SJSA1 (cell line): ENCODE measurements at regions not wholly inside any gene's neighbourhood (a gene's known extent, or its start where the extent isn't known, plus 50 kb on each side); places are given as distances from the start of the nearest gene placed in this dataset.
"Not testable (repeated sequence)": the region's sequence is repeated elsewhere in the genome, so short reads cannot be mapped to it uniquely, and the experiment has no call there.

Experiments used
- DNase-seq, 2 experiments: peaks; one replicate each; pipeline ENCODE4 v3.0.0-alpha.2; 2015 to 2020; ENCODE audit warnings: low spot score in 2 of 2, low read depth in 1 of 2
- H3K27ac ChIP-seq: fragments of 250-450 bp; sonication (Bioruptor Pico); 2 replicates; pipeline ENCODE4 v1.5.1; 2020; ENCODE audit warnings: mild to moderate bottlenecking, moderate library complexity
- H3K27me3 ChIP-seq: fragments of 250-450 bp; sonication (Bioruptor Pico); replicated peaks from 2 replicates; pipeline ENCODE4 v1.5.1; 2020; ENCODE audit warnings: mild to moderate bottlenecking, moderate library complexity
- H3K36me3 ChIP-seq: fragments of 250-450 bp; sonication (Bioruptor Pico); 2 replicates; pipeline ENCODE4 v1.5.1; 2020; ENCODE audit warnings: mild to moderate bottlenecking
- H3K4me1 ChIP-seq: fragments of 250-450 bp; sonication (Bioruptor Pico); replicated peaks from 2 replicates; pipeline ENCODE4 v1.6.1; 2021; ENCODE audit warnings: mild to moderate bottlenecking
- H3K4me3 ChIP-seq: fragments of 250-450 bp; sonication (Bioruptor Pico); 2 replicates; pipeline ENCODE4 v1.5.1; 2020; ENCODE audit warnings: mild to moderate bottlenecking
- H3K9me3 ChIP-seq: fragments of 250-450 bp; sonication (Bioruptor Pico); replicated peaks from 2 replicates; pipeline ENCODE4 v1.5.1; 2020; ENCODE audit warnings: mild to moderate bottlenecking

- DNase-seq, result no peak
- Histone ChIP-seq H3K4me1 (no peaks in the 10 kb centered on the region), H3K9me3 (no peaks in the 10 kb centered on the region), H3K4me3 (no peak overlapping the region), H3K27me3 (0 out of 2 replicates have a peak, but pooled peaks cover 7% of the 10 kb centered on the region), H3K27ac (no peak overlapping the region), H3K36me3 (no peaks in the 10 kb centered on the region)
Observed at GRCh38 chr3:127520993-127521392, 69.5 kb downstream of the TPRA1 start.

DNA sequence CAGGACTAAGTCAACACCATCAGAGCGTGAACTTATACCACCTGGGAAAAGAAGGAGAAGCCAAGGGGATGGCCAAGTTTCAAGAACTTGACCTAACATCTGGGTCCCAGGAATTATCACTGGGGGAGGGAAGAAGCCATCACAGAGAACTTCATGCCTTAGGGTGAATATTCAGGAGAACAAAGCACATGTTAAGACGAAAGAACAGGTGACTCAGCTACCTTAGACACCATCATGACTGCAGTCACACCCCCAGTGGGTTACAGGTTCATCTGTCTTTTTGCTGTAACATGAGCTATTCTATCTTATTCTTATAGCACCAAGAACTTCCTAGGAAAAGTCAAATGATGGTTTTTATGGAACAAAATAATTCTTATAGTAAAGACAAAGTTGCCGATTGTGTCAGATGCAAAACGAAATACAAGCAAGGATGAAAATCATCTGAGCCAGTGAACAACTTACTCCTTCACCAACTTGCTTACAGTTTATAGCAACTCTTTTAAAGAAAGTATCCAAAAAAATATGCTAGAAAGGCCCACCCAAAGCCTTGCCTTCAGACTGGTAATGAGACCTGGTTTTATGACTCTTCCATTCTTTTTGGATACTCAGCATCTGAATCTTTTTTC is 72.0 kb downstream of the TPRA1 start:
- H3K27me3 ChIP-seq, result 0 out of 2 replicates have a peak, but pooled peaks cover 10% of the 10 kb centered on the region
- H3K9me3 ChIP-seq, result no peaks in the 10 kb centered on the region
- H3K4me1 ChIP-seq, result no peaks in the 10 kb centered on the region
- DNase-seq, result no peak
- no peak overlapping the region for H3K4me3 ChIP-seq
- no peaks in the 10 kb centered on the region for H3K36me3 ChIP-seq
- H3K27ac ChIP-seq, result no peak overlapping the region

DNA sequence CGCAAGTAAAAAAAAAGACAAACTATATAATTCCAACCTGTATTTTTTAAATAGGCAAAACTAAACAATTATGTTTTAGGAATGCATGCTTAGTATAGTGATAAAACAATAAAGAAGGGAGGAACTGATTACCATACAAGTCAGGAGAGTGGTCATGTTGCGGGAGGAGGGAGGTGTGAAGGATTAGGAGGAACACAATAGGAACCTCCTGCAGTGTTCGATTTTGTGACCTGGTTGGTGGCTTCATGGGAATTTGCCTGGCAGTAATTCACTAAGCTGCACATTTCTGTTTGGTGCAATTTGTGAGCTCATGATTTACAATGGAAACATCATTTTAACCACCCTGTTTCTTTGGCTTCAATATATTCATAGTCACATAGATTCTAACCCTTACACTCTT is 78.3 kb downstream of the TPRA1 start:
- H3K4me3 ChIP-seq, result no peak overlapping the region
- no peaks in the 10 kb centered on the region for H3K9me3 ChIP-seq
- H3K27ac ChIP-seq, result no peak overlapping the region
- no peaks in the 10 kb centered on the region for H3K4me1 ChIP-seq
- no peaks in the 10 kb centered on the region for H3K36me3 ChIP-seq
- DNase-seq, result no peak
- H3K27me3 ChIP-seq, result 0 out of 2 replicates have a peak, but pooled peaks cover 3% of the 10 kb centered on the region

DNA sequence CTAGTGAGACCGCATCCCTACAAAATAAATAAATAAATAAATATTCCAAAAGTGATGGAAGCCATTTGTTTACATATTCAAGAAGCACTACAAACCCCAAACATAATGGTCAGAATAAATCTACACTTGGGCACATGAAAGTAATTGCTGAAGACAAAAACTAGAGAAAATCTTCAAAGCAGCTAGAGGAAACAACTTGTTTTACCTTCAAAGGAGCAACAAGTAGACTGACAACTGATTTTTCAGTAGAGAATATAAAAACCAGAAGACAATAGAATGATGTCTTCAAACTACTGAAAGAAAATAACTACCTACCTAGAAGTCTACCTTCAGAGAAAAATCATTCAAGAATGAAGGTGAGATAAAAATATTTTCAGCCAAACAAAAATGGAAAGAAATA is 89.4 kb downstream of the TPRA1 start:
- H3K27me3 ChIP-seq, result no peaks in the 10 kb centered on the region
- DNase-seq, result no peak
- H3K4me1 ChIP-seq, result no peaks in the 10 kb centered on the region
- no peaks in the 10 kb centered on the region for H3K36me3 ChIP-seq
- no peak overlapping the region for H3K27ac ChIP-seq
- no peak overlapping the region for H3K4me3 ChIP-seq
- peaks cover 8% of the 10 kb centered on the region; the same call in 1 of the 2 replicates for H3K9me3 ChIP-seq

- Histone ChIP-seq H3K27ac (no peak overlapping the region), H3K27me3 (no peaks in the 10 kb centered on the region), H3K4me3 (no peak overlapping the region), H3K9me3 (peaks cover 8% of the 10 kb centered on the region; the same call in 1 of the 2 replicates), H3K4me1 (no peaks in the 10 kb centered on the region), H3K36me3 (no peaks in the 10 kb centered on the region)
- DNase-seq, result no peak
Observed at GRCh38 chr3:127497676-127498075, 92.9 kb downstream of the TPRA1 start.

DNA sequence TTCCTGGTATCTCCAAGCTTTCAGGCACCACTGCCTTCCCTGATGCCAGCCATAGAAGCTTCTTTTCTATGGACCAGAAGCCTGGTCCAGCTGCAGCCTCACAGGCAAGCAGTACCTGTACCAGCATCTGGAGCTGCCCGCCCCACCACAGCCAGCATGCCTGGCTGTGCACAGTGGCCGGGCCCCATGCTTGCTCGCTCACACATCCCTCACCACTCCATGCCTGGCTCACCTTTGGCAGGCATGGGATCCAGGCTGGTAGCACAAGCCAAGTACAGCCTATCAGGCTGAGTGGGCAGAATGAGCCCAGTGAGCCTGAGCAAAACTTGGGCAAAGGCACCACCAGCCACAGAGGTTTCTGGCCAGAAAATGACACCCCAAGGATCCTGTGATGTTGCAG is 93.4 kb downstream of the TPRA1 start:
- Histone ChIP-seq H3K27me3 (no peaks in the 10 kb centered on the region), H3K4me1 (no peaks in the 10 kb centered on the region), H3K4me3 (no peak overlapping the region), H3K36me3 (no peaks in the 10 kb centered on the region), H3K27ac (no peak overlapping the region), H3K9me3 (peaks cover 8% of the 10 kb centered on the region; the same call in 1 of the 2 replicates)
- no peak for DNase-seq

- Histone ChIP-seq H3K4me3 (no peak overlapping the region), H3K36me3 (no peaks in the 10 kb centered on the region), H3K4me1 (no peaks in the 10 kb centered on the region), H3K27me3 (no peaks in the 10 kb centered on the region), H3K9me3 (peaks cover 8% of the 10 kb centered on the region; the same call in 1 of the 2 replicates), H3K27ac (no peak overlapping the region)
- DNase-seq, result no peak
Observed at GRCh38 chr3:127495821-127496655, 94.5 kb downstream of the TPRA1 start.

DNA sequence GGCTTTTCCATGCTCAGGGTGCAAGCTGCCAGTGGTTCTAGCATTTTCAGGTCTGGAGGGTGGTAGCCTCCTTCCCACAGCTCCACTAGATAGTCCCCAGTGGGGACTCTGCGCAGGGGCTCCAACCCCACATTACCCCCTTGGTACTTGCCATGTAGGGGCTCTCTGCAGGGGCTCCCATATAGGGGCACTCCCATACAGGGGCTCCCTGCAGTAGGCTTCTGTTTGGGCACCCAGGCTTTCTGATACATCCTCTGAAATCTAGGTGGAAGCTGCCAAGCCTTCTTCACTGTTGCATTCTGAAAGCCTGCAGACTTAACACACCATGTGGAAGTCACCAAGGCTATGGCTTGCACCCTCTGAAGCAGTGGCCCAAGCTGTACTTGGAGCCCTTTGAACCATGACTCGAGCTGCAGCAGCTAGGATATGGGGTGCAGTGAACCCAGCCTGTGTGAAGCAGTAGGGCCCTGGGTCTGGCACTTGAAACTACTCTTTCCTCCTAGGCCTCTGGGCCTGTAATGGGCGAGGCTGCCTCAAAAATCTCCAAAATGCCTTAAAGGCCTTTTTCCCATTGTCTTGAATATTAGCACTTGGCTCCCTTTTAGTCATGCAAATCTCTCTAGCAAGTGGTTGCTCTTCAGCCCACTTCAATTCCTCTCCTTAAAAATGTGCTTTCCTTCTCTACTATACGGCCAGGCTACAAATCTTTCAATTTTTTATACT is 96.4 kb downstream of the TPRA1 start:
- no peaks in the 10 kb centered on the region for H3K9me3 ChIP-seq
- no peak for DNase-seq
- no peak overlapping the region for H3K4me3 ChIP-seq
- no peaks in the 10 kb centered on the region for H3K36me3 ChIP-seq
- H3K4me1 ChIP-seq, result no peaks in the 10 kb centered on the region
- H3K27me3 ChIP-seq, result no peaks in the 10 kb centered on the region
- no peak overlapping the region for H3K27ac ChIP-seq

DNA sequence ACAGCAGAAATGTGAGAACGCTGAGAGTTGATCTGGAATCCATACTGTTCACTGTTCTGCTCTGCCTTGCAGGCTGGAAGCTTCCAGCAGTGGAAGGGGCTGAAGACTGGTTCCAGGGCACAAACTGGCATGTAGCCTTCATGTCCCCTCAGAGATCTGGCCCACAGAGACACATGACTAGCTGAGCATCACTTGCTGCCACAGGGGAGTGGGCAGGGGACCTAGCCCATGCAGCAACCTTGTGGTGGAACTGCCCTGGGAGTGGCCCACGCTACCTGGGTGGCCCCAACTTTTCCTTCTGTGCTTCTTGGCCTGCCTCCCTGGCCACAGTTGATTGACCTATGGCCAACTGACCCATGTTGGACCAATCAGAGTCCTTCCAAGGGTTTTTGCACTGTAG is 98.1 kb downstream of the TPRA1 start:
- no peak for DNase-seq
- H3K27ac ChIP-seq, result no peak overlapping the region
- H3K4me3 ChIP-seq, result no peak overlapping the region
- no peaks in the 10 kb centered on the region for H3K27me3 ChIP-seq
- H3K9me3 ChIP-seq, result no peaks in the 10 kb centered on the region
- no peaks in the 10 kb centered on the region for H3K36me3 ChIP-seq
- no peaks in the 10 kb centered on the region for H3K4me1 ChIP-seq

GRCh38 chr3:127491909-127492308 is 98.6 kb downstream of the TPRA1 start:
- H3K4me1 ChIP-seq, result no peaks in the 10 kb centered on the region
- H3K27ac ChIP-seq, result no peak overlapping the region
- DNase-seq, result no peak
- H3K27me3 ChIP-seq, result no peaks in the 10 kb centered on the region
- no peaks in the 10 kb centered on the region for H3K36me3 ChIP-seq
- H3K9me3 ChIP-seq, result no peaks in the 10 kb centered on the region
- no peak overlapping the region for H3K4me3 ChIP-seq

- no peaks in the 10 kb centered on the region for H3K4me1 ChIP-seq
- no peak overlapping the region for H3K27ac ChIP-seq
- no peak for DNase-seq
- H3K27me3 ChIP-seq, result no peaks in the 10 kb centered on the region
- no peaks in the 10 kb centered on the region for H3K9me3 ChIP-seq
- H3K4me3 ChIP-seq, result no peak overlapping the region
- no peaks in the 10 kb centered on the region for H3K36me3 ChIP-seq
Observed at GRCh38 chr3:127491323-127491722, 99.2 kb downstream of the TPRA1 start.

GRCh38 chr3:127491024-127491305 is 99.6 kb downstream of the TPRA1 start:
- not testable (repeated sequence) for H3K4me3 ChIP-seq, H3K9me3 ChIP-seq, H3K4me1 ChIP-seq, H3K27ac ChIP-seq, H3K36me3 ChIP-seq, DNase-seq, H3K27me3 ChIP-seq

- Histone ChIP-seq H3K4me3 (no peak overlapping the region), H3K27ac (no peak overlapping the region), H3K27me3 (no peaks in the 10 kb centered on the region), H3K4me1 (no peaks in the 10 kb centered on the region), H3K9me3 (no peaks in the 10 kb centered on the region), H3K36me3 (no peaks in the 10 kb centered on the region)
- DNase-seq, result no peak
Observed at GRCh38 chr3:127490271-127491023, 100.1 kb downstream of the TPRA1 start.
